Left ventricle myocardium superior (tissue), 1 donor: ENCODE measurements at regions not wholly inside any gene's neighbourhood (a gene's known extent, or its start where the extent isn't known, plus 50 kb on each side); places are given as distances from the start of the nearest gene placed in this dataset.
"Not testable (repeated sequence)": the region's sequence is repeated elsewhere in the genome, so short reads cannot be mapped to it uniquely, and the experiment has no call there.

Experiments used
- ATAC-seq: fragments of 200-7000 bp; cut with Tn5 transposase; one replicate; pipeline ENCODE4 v1.9.1; 2020; ENCODE audit warnings: mild to moderate bottlenecking, moderate library complexity
- DNase-seq: peaks from one replicate; pipeline ENCODE4 v3.0.0-alpha.2; 2020
- intact Hi-C: fragments of 100-400 bp; cut with micrococcal nuclease; formaldehyde crosslinking; loops from one replicate; pipeline ENCODE4 v1.11.0; 2022
- donor health status: DM: no; HTN: yes; CAD: no; lungs with severe emphysema.

DNA sequence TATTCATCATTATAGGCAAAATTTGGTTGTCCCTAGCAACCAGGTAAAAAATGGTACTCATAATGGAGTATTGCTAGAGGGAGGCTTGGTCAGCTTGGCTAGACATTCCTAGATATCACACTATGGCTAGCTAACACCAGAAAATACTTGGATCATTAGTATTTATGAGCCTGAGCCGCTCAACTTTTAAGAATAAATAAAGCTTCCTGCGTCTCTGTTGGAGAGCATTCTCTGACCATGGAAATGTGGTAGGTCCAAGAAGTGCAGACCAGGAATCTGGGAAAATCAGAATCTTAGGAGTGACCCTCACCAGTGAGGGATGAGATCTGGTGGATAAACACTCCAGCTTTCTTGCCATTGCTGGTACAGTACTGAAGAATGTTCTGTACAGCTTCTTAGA, 157.6 kb upstream of the AGR3 start:
- no peak for DNase-seq
- intact Hi-C loops = no loop called here
- ATAC-seq = no peak

GRCh38 chr7:17040716-17041115, 158.9 kb upstream of the AGR3 start:
- intact Hi-C loops = no loop called here
- ATAC-seq (no peak), DNase-seq (no peak)

GRCh38 chr7:17041324-17041723, 159.5 kb upstream of the AGR3 start:
- ATAC-seq = peak; percentile 68
- no peak for DNase-seq
- intact Hi-C loops = no loop called here

- DNase-seq = no peak
- ATAC-seq = no peak
- intact Hi-C loops = no loop called here
These were observed 160.4 kb upstream of the AGR3 start for GRCh38 chr7:17042211-17042610.

- ATAC-seq (no peak), DNase-seq (no peak)
- intact Hi-C loops = no loop called here
These were observed 161.5 kb upstream of the AGR3 start for GRCh38 chr7:17043012-17043877.

DNA sequence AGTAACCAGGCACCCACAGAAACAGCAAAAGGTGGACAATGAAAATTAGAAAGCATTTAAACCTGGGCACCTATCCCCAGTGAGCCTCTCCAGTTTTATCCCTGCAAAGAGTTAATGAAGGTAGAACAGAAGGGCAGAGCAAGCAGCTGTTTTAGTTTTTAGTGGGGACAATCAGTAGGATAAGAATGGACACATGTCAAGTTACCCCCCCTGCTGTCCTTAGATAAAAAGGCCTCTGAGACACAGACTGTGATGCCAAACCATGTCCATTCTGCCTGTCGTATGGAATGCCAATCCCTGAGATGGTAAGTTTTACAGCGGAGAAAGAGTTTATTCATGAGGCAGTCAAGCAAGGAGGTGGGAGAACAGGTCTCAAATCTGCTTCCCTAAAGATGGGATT, 162.6 kb upstream of the AGR3 start:
- ATAC-seq (no peak), DNase-seq (no peak)
- intact Hi-C loops = no loop called here

DNA sequence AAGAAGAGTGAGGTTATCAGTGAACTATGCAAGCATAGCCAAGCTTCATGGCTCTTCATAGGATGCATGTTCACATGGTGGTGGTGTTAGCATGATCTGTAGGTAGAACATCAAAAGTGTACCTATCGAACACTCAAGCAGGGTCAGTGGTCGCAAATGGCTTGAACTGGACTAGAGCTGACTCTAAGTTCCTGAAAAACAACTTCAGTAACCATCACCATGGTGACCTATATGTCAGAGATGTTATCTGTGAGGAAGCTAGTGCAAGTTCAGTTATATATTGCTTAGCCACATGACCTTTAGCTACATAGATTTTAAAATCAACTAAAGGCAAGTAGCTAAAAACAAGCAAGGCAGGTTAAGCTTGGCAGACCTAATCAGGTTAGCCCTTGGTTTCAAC, 163.1 kb upstream of the AGR3 start:
- no peak for DNase-seq
- no peak for ATAC-seq
- intact Hi-C loops = no loop called here

- no peak for ATAC-seq
- DNase-seq = no peak
- intact Hi-C loops = no loop called here
These were observed 164.5 kb upstream of the AGR3 start for GRCh38 chr7:17046259-17046658.

DNA sequence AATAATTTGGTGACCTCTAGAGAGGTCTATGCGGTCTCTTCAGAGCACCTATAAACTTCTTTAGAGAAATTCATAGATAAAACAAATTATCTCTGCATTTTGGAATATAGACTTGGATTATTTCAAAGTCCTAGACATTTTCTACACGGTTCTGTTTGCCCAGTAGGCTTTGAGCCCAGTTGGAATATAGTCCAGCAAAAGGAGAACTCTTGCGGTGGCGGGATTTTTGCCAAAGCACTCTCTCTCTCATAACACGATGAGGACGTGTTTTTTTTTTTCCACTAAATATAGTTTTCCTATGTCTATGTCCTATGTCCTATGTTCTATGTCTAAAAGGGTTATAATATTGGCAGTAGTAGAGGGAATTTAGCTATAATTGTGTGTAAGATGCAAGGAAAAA, 164.9 kb upstream of the AGR3 start:
- intact Hi-C loops = no loop called here
- no peak for DNase-seq
- no peak for ATAC-seq

- intact Hi-C loops, ATAC-seq, DNase-seq: not testable (repeated sequence)
These were observed 171.4 kb upstream of the AGR3 start for GRCh38 chr7:17053164-17053563.

- ATAC-seq = no peak
- no peak for DNase-seq
- intact Hi-C loops = no loop called here
These were observed 172.4 kb upstream of the AGR3 start for GRCh38 chr7:17054206-17054605.

DNA sequence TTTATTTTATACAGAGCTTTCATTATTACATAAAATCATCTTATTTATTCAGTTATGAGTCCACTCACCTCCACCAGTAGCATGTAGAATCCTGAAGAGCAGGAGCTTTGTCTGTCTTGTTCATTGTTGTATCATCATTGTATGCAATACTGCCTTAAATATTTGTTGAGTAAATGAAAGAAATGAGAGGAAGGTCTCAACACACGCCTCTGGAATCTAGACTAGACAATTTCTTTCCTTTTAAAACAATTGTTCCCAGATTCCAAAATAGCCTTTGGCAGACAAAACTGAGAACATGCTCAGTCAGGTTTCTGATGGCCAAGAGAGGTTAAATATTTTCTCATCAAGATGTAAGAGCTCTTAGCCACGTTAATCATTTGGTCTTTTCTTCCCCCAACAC, 173.1 kb upstream of the AGR3 start:
- DNase-seq (no peak), ATAC-seq (no peak)
- intact Hi-C loops = no loop called here

GRCh38 chr7:17055596-17055995, 173.8 kb upstream of the AGR3 start:
- intact Hi-C loops = no loop called here
- DNase-seq (no peak), ATAC-seq (no peak)

GRCh38 chr7:17056491-17057142, 174.8 kb upstream of the AGR3 start:
- intact Hi-C loops = no loop called here
- DNase-seq = no peak
- ATAC-seq = no peak

GRCh38 chr7:17057143-17057509, 175.3 kb upstream of the AGR3 start:
- intact Hi-C loops = no loop called here
- no peak for DNase-seq
- no peak for ATAC-seq

DNA sequence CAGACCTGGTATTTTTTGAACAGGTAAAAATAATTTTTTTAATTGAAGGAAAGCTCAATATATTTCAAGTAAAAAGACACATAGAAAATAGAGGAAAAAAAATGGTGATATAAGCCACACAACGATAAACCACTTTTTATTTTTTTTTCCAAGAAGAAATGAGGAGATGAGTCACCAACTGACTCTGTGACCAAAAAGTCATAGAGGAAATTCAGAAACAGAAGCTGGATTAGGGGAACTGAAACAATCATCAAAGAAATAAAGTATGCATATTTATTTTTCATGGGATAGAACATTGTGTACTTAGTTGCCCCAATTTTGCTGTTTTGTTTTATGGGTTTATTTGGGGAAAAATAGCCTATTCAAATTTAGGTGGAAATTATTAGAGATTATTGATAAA, 176.8 kb upstream of the AGR3 start:
- ATAC-seq (no peak), DNase-seq (no peak)
- intact Hi-C loops = no loop called here

DNA sequence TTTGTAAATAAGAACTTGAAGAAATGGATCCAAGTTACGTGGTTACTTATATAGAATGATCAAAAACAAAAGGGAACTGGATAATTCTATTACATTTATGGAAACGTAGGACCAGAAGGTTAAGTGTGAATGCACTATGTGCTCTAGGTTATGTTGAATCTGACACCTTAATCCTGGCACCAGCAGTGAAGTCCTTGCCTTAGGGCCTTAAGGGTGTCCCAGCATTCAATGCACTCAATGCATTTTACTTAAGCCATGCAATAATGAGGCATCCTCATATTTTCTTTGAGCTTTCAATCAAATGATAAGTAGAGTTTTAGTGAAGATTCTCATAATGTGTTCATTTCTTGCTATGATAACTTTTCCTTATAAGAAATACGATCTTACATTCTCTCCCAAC, 178.3 kb upstream of the AGR3 start:
- no peak for ATAC-seq
- intact Hi-C loops = no loop called here
- DNase-seq = no peak

DNA sequence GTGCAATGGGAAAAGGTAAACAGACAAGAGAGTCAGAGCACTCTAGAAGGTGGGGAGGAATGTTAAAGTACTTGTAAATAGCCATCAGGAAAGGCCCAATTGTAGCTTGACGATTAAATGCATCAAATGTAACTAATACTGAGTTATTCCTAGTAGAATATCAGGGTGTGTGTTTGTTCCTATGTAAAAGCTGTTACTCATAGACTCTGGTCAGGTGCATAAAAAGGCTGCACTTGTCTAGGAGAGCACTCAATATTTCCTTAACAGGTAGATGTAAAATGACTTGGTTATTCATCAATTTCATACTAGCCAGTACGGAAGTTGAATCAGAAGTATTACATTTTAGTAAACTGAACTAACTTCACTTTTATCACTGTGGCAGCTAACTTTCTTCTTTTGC, 179.7 kb upstream of the AGR3 start:
- DNase-seq (no peak), ATAC-seq (no peak)
- intact Hi-C loops = no loop called here

DNA sequence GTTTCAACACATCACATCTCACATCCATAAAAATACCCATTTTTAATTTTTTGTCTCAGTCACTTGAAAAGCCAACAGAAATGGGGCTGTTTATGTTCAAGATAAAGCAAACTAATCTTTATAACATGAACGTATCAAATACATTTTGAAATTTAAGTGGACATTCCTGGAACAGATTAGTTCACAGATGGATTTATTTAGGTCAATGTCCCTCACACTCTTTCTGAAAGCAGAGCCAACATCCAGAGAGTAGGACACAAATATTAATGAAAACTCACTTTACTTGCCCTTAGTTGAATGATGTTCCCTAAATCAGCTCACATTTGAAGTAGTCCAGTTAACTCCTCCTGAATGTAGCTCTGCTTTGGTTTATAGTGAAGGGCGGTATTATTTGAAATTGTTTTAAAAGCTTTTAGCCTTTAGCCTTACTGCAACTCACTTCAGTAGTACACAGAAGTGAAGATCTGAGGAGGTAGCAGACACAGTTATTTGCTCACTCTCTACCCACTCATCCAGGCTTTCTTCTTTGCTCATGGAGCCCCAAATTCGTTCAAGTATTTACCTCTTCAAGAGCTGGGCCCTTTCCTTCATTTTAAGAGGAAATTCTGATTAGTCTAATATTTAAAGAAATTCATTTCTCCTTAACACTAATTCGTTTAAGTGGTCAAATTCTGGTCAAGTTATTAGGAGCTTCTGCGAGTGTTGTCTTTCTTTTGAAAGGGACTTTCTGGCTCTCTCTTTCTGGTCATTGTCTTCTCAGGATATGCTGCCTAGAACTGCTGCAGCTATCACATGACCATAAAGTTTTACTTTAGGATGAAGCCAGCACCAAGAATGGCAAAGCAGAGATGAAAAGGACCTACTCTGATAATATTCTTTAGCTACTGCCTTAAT, 180.6 kb upstream of the AGR3 start:
- ATAC-seq = no peak

GRCh38 chr7:17063045-17063383, 181.2 kb upstream of the AGR3 start:
- no peak for DNase-seq
- no peak for ATAC-seq
- intact Hi-C loops = no loop called here

More for the DNA sequence above, 180.6 kb upstream of the AGR3 start:
- no peak for DNase-seq
- intact Hi-C loops = no loop called here
